Right atrium auricular region (tissue), 2 donors: ENCODE measurements at regions not wholly inside any gene's neighbourhood (a gene's known extent, or its start where the extent isn't known, plus 50 kb on each side); places are given as distances from the start of the nearest gene placed in this dataset.
"Not testable (repeated sequence)": the region's sequence is repeated elsewhere in the genome, so short reads cannot be mapped to it uniquely, and the experiment has no call there.

Source experiments
- DNase-seq: peaks from one replicate; pipeline ENCODE4 v3.0.0-alpha.2; 2019; ENCODE audit warnings: low spot score
- H3K27ac ChIP-seq, 2 donors: fragments of 200-600 bp; sonication (generic); 1 replicate in 1 of 2; 2 replicates in 1 of 2; pipeline ENCODE4 v1.5.1; 2016 to 2019
- H3K27me3 ChIP-seq, 2 donors: fragments of 200-600 bp; sonication (generic); one replicate each; pipeline versions ENCODE4 v1.5.1 to v1.6.0; 2017 to 2019
- H3K36me3 ChIP-seq: fragments of 200-600 bp; sonication (generic); one replicate; pipeline ENCODE4 v1.5.1; 2016
- H3K4me1 ChIP-seq, 2 donors: fragments of 200-600 bp; sonication (generic); one replicate each; pipeline versions ENCODE4 v1.5.1 to v1.6.0; 2017 to 2019
- H3K4me3 ChIP-seq, 2 donors: fragments of 200-600 bp; sonication (generic); 1 replicate in 1 of 2; 2 replicates in 1 of 2; pipeline ENCODE4 v1.5.1; 2017 to 2019; ENCODE audit warnings: mild to moderate bottlenecking in 1 of 2, moderate library complexity in 1 of 2
- H3K9me3 ChIP-seq, 2 donors: fragments of 200-600 bp; sonication (generic); one replicate each; pipeline ENCODE4 v1.5.1; 2019
- TF ChIP-seq, protein P1 (sequence below), 2 donors: fragments of 200-600 bp; sonication (generic); IDR thresholded peaks; one replicate each; pipeline ENCODE4 v1.5.1; 2019; ENCODE audit warnings: antibody characterized with exemption in 2 of 2

DNA sequence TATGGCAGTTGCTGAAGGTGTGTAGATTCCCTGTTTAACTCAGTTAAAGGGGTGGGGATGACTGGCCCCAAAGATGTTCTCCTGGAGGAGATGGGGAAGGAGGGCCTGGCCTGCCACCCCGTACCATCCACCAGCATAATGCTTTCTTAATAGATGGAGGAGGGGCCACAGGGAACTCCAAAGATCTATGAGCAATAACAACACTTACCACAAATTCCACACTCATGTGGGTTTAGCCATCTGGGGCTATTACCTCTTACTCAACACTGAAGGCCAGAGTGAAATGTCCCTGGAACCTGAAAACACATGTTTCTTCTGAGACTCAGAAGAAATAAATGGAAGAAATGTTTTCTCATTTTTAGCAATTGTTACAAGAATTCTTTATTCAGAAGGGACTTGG, 259.0 kb downstream of the CXCL12 start:
- H3K4me3 ChIP-seq = no peak overlapping the region
- H3K27ac ChIP-seq = no peak overlapping the region
- DNase-seq = no peak

DNA sequence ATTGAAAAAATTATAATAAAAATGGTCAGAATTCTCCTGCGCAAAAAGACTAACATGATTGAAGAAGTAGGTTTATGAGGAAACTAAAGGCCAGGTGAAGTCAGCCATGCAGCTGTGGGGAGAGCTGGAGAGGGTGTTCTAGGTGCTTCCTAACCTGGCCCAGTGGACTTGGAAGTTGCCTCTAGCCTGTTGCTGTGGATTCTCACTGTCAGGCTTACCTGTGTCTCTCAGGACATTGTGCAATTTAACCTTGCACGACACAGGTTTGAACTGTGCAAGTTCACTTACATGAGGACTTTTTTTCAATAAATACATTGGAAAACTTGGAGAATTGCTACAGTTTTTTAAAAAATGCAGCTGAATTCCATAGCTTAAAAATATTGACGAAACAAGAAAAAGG, 266.4 kb downstream of the CXCL12 start:
- DNase-seq = no peak
- TF ChIP-seq, protein P1, sequence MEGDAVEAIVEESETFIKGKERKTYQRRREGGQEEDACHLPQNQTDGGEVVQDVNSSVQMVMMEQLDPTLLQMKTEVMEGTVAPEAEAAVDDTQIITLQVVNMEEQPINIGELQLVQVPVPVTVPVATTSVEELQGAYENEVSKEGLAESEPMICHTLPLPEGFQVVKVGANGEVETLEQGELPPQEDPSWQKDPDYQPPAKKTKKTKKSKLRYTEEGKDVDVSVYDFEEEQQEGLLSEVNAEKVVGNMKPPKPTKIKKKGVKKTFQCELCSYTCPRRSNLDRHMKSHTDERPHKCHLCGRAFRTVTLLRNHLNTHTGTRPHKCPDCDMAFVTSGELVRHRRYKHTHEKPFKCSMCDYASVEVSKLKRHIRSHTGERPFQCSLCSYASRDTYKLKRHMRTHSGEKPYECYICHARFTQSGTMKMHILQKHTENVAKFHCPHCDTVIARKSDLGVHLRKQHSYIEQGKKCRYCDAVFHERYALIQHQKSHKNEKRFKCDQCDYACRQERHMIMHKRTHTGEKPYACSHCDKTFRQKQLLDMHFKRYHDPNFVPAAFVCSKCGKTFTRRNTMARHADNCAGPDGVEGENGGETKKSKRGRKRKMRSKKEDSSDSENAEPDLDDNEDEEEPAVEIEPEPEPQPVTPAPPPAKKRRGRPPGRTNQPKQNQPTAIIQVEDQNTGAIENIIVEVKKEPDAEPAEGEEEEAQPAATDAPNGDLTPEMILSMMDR (IDR thresholded peaks at IDR 0.05) = no peak
- H3K4me1 ChIP-seq = no peaks in the 10 kb centered on the region

More for the DNA sequence above, 259.0 kb downstream of the CXCL12 start:
- H3K36me3 ChIP-seq = no peaks in the 10 kb centered on the region
- H3K27me3 ChIP-seq = no peaks in the 10 kb centered on the region
- H3K9me3 ChIP-seq = no peaks in the 10 kb centered on the region
- TF ChIP-seq, protein P1 (IDR thresholded peaks at IDR 0.05) = no peak
- no peaks in the 10 kb centered on the region for H3K4me1 ChIP-seq

DNA sequence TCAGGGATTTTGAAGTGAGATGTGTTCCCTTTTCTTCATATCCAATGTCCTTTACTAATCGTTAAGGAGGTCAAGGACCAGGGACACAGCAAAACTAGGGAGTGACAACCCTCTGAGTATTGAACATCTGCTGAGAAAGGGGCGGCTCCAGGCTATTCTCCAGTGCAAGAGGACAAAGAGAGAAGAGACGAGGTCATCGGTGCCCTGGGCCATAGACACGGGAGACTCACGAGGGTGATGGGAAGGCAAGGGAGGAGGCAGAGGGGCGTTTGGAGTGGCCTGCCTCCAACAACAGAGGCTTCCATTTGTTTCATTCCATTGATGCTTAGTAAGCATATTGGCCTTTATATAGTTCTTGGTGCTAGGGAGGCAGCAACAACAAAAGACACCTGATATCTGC, 268.4 kb downstream of the CXCL12 start:
- Histone ChIP-seq H3K27me3 (no peaks in the 10 kb centered on the region), H3K27ac (no peak overlapping the region), H3K4me3 (no peak overlapping the region), H3K4me1 (no peaks in the 10 kb centered on the region), H3K9me3 (no peaks in the 10 kb centered on the region), H3K36me3 (no peaks in the 10 kb centered on the region)
- no peak for DNase-seq
- TF ChIP-seq, protein P1 (IDR thresholded peaks at IDR 0.05) = no peak

More for the DNA sequence above, 266.4 kb downstream of the CXCL12 start:
- Histone ChIP-seq H3K27me3 (no peaks in the 10 kb centered on the region), H3K9me3 (no peaks in the 10 kb centered on the region), H3K27ac (no peak overlapping the region), H3K36me3 (no peaks in the 10 kb centered on the region), H3K4me3 (no peak overlapping the region)

DNA sequence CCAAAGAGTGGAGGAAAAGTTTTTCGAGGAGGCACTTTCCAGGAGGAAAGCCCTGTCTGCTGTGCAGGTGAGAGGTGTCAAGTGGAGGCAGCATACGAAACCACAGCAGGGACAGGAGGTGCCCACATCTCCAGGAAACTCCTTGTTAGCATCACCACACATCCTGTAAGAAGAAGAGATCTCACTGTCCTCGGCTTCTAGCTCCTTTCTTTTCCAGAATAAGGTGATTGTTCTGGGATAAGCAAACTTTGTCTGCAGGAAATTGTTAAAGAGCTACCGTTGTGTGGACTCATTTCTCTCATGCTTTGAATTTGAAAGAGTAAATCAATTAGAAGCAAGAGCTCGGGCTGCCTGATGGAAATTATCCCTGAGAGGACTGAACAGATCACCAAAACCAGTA, 269.4 kb downstream of the CXCL12 start:
- no peak for DNase-seq
- Histone ChIP-seq H3K4me1 (no peaks in the 10 kb centered on the region), H3K9me3 (no peaks in the 10 kb centered on the region), H3K36me3 (no peaks in the 10 kb centered on the region), H3K4me3 (no peak overlapping the region), H3K27ac (no peak overlapping the region), H3K27me3 (no peaks in the 10 kb centered on the region)
- TF ChIP-seq, protein P1 (IDR thresholded peaks at IDR 0.05) = no peak

DNA sequence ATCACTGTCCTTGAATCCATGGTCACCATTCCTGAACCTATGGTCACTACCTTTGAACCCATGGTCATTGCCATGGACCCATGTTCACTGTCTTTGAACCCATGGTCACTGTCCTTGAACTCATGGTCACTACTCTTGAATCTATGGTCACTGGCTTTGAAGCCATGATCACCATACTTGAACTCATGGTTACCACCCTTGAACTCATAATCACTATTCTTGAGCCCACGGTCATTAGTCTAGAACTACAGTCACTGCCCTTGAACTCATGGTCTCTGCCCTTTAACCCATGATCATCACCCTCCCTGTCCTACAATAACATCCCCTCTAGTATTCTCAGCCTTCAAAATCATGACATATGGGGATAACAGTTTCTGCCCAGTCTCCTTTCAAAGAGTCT, 270.5 kb downstream of the CXCL12 start:
- H3K9me3 ChIP-seq = no peaks in the 10 kb centered on the region
- H3K4me3 ChIP-seq = no peak overlapping the region
- H3K36me3 ChIP-seq = no peaks in the 10 kb centered on the region
- no peaks in the 10 kb centered on the region for H3K27me3 ChIP-seq
- DNase-seq = no peak
- H3K4me1 ChIP-seq = no peaks in the 10 kb centered on the region
- TF ChIP-seq, protein P1 (IDR thresholded peaks at IDR 0.05) = no peak
- H3K27ac ChIP-seq = no peak overlapping the region

DNA sequence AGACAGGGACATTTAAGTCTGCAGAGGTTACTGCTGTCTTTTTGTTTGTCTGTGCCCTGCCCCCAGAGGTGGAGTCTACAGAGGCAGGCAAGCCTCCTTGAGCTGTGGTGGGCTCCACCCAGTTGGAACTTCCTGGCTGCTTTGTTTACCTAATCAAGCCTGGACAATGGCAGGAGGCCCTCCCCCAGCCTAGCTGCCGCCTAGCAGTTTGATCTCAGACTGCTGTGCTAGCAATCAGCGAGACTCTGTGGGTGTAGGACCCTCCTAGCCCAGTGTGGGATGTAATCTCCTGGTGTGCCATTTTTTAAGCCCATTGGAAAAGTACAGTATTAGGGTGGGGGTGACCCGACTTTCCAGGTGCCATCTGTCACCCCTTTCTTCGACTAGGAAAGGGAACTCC, 272.6 kb downstream of the CXCL12 start:
- not testable (repeated sequence) for H3K4me3 ChIP-seq, H3K9me3 ChIP-seq, DNase-seq, H3K4me1 ChIP-seq, H3K36me3 ChIP-seq, H3K27me3 ChIP-seq, H3K27ac ChIP-seq
